Occipital lobe (tissue), 1 donor: ENCODE measurements at regions not wholly inside any gene's neighbourhood (a gene's known extent, or its start where the extent isn't known, plus 50 kb on each side); places are given as distances from the start of the nearest gene placed in this dataset.

Experiments
- DNase-seq: peaks from one replicate; lab custom pipeline; 2025; lab: John Stamatoyannopoulos, UW

DNA sequence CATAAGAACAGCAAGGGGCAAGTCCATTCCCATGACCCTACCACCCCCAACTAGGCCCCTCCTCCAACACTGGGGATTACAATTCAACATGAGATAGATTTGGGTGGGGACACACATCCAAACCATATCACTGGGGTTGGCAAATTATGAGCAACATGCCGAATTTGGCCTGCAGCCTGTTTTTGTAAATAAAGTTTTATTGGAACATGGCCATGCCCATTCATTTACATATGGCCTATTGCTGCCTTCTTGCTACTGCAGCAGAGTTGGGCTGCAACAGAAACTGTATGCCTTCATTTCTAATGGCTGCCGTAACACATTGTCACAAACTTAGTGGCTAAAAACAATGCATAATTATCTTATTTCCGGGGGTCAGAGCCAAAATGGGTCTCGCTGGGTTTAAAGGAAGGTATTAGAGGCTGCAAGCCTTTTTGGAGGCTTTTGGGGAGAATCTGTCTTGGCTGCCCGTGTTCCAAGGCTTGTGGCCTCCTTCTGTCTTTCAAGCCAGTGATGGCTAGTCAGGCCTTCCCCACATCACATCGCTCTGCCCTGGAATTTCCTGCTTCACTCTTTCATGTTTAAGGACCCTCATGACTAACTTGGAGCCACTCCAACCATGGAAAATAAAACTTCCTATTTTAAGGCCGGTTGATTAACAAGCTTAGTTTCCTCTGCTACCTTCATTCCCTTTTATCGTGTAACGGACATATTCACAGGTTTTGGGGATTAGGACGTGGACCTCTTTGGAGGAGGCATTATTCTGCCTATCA lies 428.5 kb upstream of the PROK2 start:
- no peak for DNase-seq

DNA sequence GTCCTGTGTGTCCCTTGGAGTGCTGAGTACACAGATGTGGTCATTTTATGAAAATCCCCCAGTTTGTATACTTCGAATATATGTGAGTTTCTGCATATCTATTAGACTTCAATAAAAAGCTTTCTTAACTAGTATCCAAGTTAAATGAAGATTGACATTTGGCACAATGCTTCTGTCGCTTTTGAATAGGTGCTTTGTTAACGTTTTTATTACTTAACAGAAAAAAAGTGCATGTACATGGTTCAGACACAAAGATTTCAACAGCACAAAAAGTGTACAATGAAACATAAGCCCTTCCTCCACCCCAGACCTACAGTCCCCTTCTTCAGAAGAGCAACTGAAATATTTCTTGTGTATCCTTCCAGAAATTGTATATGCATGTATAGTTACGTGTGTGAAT lies 427.4 kb upstream of the PROK2 start:
- DNase-seq: no peak

DNA sequence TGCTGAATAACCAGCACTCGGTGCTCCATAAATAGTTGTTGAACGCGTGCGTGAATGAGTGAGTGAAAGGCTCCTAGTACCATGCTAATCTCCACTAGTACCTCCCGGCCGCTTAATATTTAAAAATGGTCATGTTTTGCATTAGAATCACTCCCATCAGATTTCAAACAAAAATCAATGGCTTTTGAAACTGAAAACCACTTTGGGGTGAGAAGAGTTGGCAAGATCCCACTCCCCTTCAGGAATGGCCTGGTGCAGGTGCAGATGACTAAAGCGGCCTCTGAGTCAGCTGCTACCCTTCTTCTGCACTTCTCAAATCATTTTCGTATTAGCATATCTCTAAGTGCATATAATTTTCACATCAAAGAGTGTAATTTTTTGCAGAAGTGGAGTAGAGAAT lies 425.3 kb upstream of the PROK2 start:
- DNase-seq: no peak

- no peak for DNase-seq
Measured at GRCh38 chr3:72205297-72205826, 420.4 kb upstream of the PROK2 start.

- DNase-seq: no peak
Measured at GRCh38 chr3:72204452-72204851, 419.5 kb upstream of the PROK2 start.

- no peak for DNase-seq
Measured at GRCh38 chr3:72203613-72204349, 418.8 kb upstream of the PROK2 start.

GRCh38 chr3:72203105-72203504 lies 418.2 kb upstream of the PROK2 start:
- DNase-seq: no peak

GRCh38 chr3:72200332-72200731 lies 415.4 kb upstream of the PROK2 start:
- no peak for DNase-seq

DNA sequence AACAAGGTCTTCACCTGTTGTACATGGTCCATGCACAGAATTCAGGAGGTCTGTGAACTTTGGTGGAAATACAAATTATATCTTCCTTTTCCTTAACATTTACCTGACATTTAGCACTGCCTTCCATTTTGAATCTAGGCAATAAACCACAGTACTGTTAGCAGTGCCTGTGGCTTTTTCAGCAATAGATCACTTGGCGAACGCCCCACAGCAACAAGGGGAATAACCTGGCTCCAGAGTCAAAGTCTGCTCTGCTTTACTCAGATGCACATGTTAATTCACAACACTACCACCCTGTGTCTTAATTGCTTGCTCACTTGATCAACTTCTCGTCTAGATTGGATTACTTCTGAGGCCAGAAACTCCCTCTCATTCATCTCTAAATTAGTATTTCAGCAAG lies 414.6 kb upstream of the PROK2 start:
- no peak for DNase-seq

- DNase-seq: no peak
Measured at GRCh38 chr3:72196377-72196929, 411.5 kb upstream of the PROK2 start.

GRCh38 chr3:72195895-72196294 lies 410.9 kb upstream of the PROK2 start:
- no peak for DNase-seq

DNA sequence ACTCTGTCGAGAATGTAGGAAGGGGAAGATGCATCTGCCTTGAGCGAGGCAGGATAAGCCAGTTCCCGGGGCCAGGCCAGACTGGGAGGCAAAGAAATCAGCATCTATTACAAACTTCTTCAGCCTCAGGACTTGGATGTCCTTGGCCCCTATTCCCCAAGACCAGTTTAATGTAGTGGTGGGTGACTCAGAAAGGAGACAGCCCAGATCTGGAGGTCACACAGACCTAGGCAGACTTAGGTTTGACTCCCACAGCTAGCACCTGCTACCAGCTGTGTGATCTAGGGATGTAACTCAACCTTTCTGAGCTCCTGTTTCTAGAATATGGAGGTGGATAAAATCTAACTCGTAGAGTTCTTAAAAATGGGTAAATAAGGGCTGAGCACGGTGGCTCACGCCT lies 409.5 kb upstream of the PROK2 start:
- no peak for DNase-seq

DNA sequence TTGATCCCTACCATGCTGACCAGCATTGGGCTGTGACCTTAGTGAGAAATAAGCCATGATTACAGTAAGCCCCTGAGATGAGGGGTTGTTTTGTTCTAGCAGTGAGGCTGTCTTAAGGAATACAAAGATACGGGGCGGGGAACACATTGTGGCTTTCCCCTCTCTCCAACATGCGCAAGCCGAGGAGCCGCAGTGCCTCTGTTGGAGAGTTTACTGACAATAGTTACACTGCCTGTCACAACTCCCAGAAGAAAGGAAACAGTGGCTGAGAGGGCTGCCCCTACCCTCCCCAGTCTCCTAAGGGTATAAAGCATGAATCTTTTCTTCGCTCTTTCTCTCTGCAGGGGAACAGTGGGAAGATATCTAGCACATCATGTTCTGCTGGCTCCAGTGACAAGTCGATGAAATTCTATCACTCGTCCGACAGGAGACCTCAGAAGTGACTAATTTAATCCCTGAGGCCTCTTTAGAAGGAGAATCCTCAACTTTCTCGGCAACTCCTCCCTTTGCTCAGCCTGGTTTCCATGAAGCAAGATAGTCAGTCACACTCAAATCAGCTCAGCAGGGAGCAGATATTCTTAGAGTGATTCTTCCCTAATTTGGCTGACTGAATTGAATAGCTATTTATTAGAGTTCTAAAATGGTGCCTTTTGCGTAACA lies 409.0 kb upstream of the PROK2 start:
- DNase-seq: no peak

DNA sequence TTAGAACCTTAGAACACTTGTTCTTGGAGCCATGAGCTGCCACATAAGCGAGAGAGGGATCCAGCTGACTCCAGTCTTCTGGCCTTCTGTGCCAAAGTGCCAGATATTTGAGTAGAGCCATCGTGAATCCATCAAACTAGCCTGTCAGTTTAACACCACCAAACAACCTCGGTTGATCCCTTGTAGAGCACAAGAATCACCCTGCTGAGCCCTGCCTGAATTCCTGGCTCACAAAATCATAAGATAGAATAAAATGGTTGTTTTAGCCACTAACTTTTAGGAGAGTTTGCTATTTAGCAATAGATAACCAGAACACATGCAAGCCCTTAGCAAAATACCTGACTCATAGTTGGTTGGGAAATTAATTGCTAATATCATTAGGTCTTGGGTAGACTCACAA lies 407.6 kb upstream of the PROK2 start:
- no peak for DNase-seq

DNA sequence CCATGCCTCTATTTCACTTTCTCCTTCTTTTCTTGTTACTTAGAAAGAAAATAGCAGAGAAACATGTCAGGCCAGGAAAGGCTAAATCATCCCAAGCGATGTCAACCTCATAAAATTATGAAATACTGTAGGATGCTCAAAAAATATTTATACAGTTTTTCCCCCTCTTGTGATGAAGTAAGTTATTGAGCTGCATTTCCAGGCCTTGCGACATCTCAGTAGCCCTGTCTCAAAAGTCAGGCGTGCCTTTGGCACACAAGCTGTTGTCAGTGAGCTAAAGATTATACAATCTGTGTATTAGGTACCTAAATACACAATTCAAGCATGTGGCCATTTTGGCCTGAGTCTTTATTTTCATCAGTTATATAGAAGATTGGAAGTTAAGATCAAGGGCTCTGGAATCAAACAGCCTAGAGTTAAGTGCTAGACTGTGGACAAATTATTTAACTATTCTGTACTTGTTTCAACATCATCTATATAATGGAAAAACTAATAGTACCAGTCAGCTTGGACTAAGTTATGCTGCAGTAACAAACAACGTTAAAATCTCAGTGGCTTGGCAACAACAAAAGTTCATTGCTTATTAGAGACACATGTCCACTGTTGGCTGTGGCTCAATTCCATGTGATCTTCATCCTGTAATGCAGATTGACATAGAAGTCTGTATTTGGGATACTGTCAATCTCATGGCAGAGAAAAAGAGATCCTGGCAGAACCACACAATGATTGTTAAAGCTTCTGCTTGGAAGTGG lies 406.4 kb upstream of the PROK2 start:
- DNase-seq: no peak

- DNase-seq: no peak
Measured at GRCh38 chr3:72190050-72190449, 405.1 kb upstream of the PROK2 start.

DNA sequence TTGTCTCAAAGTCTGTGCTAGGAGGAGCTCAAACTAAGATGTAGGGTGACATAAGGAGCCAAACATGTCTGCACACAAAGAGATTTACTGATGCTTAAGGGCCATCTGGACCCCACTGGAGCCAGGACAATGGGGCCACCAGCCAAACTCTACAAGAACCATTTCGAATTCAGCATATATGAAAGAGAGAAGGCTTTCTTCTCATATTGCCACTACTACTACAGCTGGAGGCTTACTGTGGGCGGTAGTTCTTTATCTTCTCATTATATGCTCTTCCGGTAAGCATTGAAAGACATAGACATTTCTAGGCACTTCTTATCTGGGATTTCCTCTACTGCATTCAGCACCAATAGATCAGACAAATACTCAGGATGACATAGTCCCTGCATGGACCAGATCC lies 404.4 kb upstream of the PROK2 start:
- DNase-seq: no peak

- DNase-seq: no peak
Measured at GRCh38 chr3:72188536-72188935, 403.6 kb upstream of the PROK2 start.

GRCh38 chr3:72187131-72187530 lies 402.2 kb upstream of the PROK2 start:
- no peak for DNase-seq

- DNase-seq: no peak
Measured at GRCh38 chr3:72186400-72186855, 401.5 kb upstream of the PROK2 start.
